SK-N-MC (cell line): ENCODE measurements at regions not wholly inside any gene's neighbourhood (a gene's known extent, or its start where the extent isn't known, plus 50 kb on each side); places are given as distances from the start of the nearest gene placed in this dataset.

Experiments
- EZH2 ChIP-seq: fragments of 200-600 bp; sonication (generic); IDR thresholded peaks from one replicate; pipeline ENCODE4 v1.6.1; 2017; ENCODE audit warnings: antibody characterized with exemption
- FOXP2 ChIP-seq: optimal IDR thresholded peaks from 2 replicates; pipeline ENCODE3; 2011; ENCODE audit warnings: mild to moderate bottlenecking, moderate library complexity; ENCODE audit not compliant: insufficient read depth; ENCODE audit errors: extremely low read length, control extremely low read depth
- POLR2AphosphoS5 ChIP-seq: IDR thresholded peaks from 2 replicates; pipeline ENCODE4 v1.6.1; 2012; ENCODE audit warnings: mild to moderate bottlenecking, low read depth, low read length, borderline replicate concordance

- no peak for TF ChIP-seq POLR2AphosphoS5
- TF ChIP-seq EZH2: no peak
- no peak for TF ChIP-seq FOXP2
These were observed 682.2 kb upstream of the BCHE start for GRCh38 chr3:166519443-166519842.
